ENCODE measurements at regions not wholly inside any gene's neighbourhood (a gene's known extent, or its start where the extent isn't known, plus 50 kb on each side); places are given as distances from the start of the nearest gene placed in this dataset.
A peak's percentile ranks its signal among the peaks of the same experiment; 100 is the strongest.

GRCh38 chr15:39194106-39194830 lies 386.6 kb upstream of the THBS1 start:
- no peak for FAIRE-seq

GRCh38 chr15:39195961-39196486 lies 384.9 kb upstream of the THBS1 start:
- FAIRE-seq: no peak

- no peak for FAIRE-seq
These were observed 382.6 kb upstream of the THBS1 start for GRCh38 chr15:39198044-39199000.

- FAIRE-seq: no peak
These were observed 381.8 kb upstream of the THBS1 start for GRCh38 chr15:39199076-39199475.

- no peak for FAIRE-seq
These were observed 380.3 kb upstream of the THBS1 start for GRCh38 chr15:39200586-39200985.

- FAIRE-seq: no peak
These were observed 378.2 kb upstream of the THBS1 start for GRCh38 chr15:39202641-39203040.

- no peak for FAIRE-seq
These were observed 376.8 kb upstream of the THBS1 start for GRCh38 chr15:39204031-39204430.

GRCh38 chr15:39205081-39205480 lies 375.8 kb upstream of the THBS1 start:
- FAIRE-seq: no peak

GRCh38 chr15:39205506-39206371 lies 375.1 kb upstream of the THBS1 start:
- no peak for FAIRE-seq

GRCh38 chr15:39207532-39208115 lies 373.3 kb upstream of the THBS1 start:
- no peak for FAIRE-seq

- FAIRE-seq: no peak
These were observed 372.7 kb upstream of the THBS1 start for GRCh38 chr15:39208187-39208586.

- FAIRE-seq: no peak
These were observed 371.2 kb upstream of the THBS1 start for GRCh38 chr15:39209548-39210211.

- FAIRE-seq: no peak
These were observed 369.5 kb upstream of the THBS1 start for GRCh38 chr15:39211108-39211979.

GRCh38 chr15:39213385-39213840 lies 367.5 kb upstream of the THBS1 start:
- FAIRE-seq: no peak

GRCh38 chr15:39215015-39215414 lies 365.9 kb upstream of the THBS1 start:
- FAIRE-seq: no peak

- no peak for FAIRE-seq
These were observed 364.1 kb upstream of the THBS1 start for GRCh38 chr15:39216816-39217215.

- FAIRE-seq: peak; percentile 8
These were observed 361.3 kb upstream of the THBS1 start for GRCh38 chr15:39219608-39220007.

- FAIRE-seq: no peak
These were observed 354.5 kb upstream of the THBS1 start for GRCh38 chr15:39226169-39226937.

GRCh38 chr15:39227001-39227400 lies 353.9 kb upstream of the THBS1 start:
- no peak for FAIRE-seq

GRCh38 chr15:39228889-39229288 lies 352.0 kb upstream of the THBS1 start:
- FAIRE-seq: no peak

Measured in G401.6 (cell line).